ENCODE measurements at regions not wholly inside any gene's neighbourhood (a gene's known extent, or its start where the extent isn't known, plus 50 kb on each side); places are given as distances from the start of the nearest gene placed in this dataset.
"Not testable (repeated sequence)": the region's sequence is repeated elsewhere in the genome, so short reads cannot be mapped to it uniquely, and the experiment has no call there.

DNA sequence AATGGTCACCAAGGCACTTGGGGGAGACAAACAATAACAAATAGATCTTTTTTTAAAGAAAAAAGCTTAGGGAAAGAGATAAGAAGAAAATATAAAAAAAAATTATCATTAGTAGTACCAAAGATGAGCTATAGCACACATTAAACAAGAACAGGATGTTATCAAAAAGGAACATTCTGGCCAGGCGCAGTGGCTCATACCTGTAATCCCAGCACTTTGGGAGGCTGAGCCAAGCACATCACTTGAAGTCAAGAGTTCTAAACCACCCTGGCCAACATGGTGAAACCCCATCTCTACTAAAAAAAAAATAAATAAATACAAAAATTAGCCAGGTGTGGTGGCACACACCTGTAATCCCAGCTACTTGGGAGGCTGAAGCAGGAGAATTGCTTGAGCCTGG is 92.9 kb downstream of the C9orf50 start:
- H3K27me3 Mint-ChIP-seq (ENCODE audit: low read depth in 2 of 2), result peaks cover 6 to 30% of the 10 kb centered on the region in 2 donors
- H3K36me3 Mint-ChIP-seq; H3K27ac Mint-ChIP-seq; ATAC-seq; H3K36me3 ChIP-seq (ENCODE audit: control insufficient read depth, insufficient read depth, low read length); H3K4me1 ChIP-seq (ENCODE audit: control insufficient read depth, insufficient read depth, low read length); DNase-seq; H3K9me3 ChIP-seq (ENCODE audit: control insufficient read depth, insufficient read depth, low read length); H3K27me3 ChIP-seq (ENCODE audit: control insufficient read depth, insufficient read depth, low read length); intact Hi-C loops (cut with micrococcal nuclease); H3K9me3 Mint-ChIP-seq; H3K27ac ChIP-seq (ENCODE audit: low read length); H3K4me1 Mint-ChIP-seq; H3K4me3 Mint-ChIP-seq; H3K4me3 ChIP-seq (ENCODE audit: low read length): not testable (repeated sequence)
- WGBS (ENCODE audit: insufficient coverage), result 92% methylated on average over 1 of the region's 1 CpG

DNA sequence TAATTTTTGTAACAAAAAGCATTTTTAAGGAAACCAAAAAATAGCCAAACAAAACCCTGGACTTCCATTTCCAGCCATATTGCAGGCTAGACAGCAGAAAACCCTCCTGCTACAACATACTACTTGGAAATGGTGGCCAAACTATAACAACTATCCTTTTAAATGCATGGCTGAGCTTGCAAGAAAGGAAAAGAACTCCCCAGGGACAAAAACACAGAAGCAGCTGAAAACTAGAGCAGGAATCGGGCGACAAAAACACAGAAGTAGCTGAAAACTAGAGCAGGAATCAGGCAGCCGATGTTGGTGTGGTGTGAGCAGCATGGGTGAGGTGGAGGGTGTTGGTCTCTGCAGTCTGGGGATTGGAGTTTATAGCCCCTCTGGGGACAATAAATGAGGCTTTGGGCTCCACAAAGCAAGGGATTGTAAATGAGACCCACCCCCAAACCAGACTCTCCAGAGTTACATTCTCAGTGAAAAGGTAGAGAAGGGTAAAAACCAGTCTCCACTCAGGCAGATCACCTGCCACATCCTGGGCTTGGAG is 95.2 kb downstream of the C9orf50 start:
- intact Hi-C loops (cut with micrococcal nuclease), result no loop called here
- Mint-ChIP-seq H3K4me1 (no peaks in the 10 kb centered on the region), H3K36me3 (peaks cover 8% of the 10 kb centered on the region), H3K27ac (no peak overlapping the region), H3K27me3 (ENCODE audit: low read depth in 2 of 2) (peaks cover 0 to 26% of the 10 kb centered on the region in 2 donors), H3K9me3 (no peaks in the 10 kb centered on the region), H3K4me3 (no peak overlapping the region)
- H3K27me3 ChIP-seq (ENCODE audit: control insufficient read depth, insufficient read depth, low read length), result no peaks in the 10 kb centered on the region
- H3K36me3 ChIP-seq (ENCODE audit: control insufficient read depth, insufficient read depth, low read length), result no peaks in the 10 kb centered on the region
- no peak overlapping the region for H3K27ac ChIP-seq (ENCODE audit: low read length)
- TF ChIP-seq, protein P1, sequence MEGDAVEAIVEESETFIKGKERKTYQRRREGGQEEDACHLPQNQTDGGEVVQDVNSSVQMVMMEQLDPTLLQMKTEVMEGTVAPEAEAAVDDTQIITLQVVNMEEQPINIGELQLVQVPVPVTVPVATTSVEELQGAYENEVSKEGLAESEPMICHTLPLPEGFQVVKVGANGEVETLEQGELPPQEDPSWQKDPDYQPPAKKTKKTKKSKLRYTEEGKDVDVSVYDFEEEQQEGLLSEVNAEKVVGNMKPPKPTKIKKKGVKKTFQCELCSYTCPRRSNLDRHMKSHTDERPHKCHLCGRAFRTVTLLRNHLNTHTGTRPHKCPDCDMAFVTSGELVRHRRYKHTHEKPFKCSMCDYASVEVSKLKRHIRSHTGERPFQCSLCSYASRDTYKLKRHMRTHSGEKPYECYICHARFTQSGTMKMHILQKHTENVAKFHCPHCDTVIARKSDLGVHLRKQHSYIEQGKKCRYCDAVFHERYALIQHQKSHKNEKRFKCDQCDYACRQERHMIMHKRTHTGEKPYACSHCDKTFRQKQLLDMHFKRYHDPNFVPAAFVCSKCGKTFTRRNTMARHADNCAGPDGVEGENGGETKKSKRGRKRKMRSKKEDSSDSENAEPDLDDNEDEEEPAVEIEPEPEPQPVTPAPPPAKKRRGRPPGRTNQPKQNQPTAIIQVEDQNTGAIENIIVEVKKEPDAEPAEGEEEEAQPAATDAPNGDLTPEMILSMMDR (IDR thresholded peaks at IDR 0.05), result no peak
- H3K4me3 ChIP-seq (ENCODE audit: low read length), result no peak overlapping the region
- no peaks in the 10 kb centered on the region for H3K9me3 ChIP-seq (ENCODE audit: control insufficient read depth, insufficient read depth, low read length)
- DNase-seq (no peak), ATAC-seq (no peak)
- H3K4me1 ChIP-seq (ENCODE audit: control insufficient read depth, insufficient read depth, low read length), result no peaks in the 10 kb centered on the region
- WGBS (ENCODE audit: insufficient coverage), result 63% methylated on average over 3 of the region's 3 CpGs

DNA sequence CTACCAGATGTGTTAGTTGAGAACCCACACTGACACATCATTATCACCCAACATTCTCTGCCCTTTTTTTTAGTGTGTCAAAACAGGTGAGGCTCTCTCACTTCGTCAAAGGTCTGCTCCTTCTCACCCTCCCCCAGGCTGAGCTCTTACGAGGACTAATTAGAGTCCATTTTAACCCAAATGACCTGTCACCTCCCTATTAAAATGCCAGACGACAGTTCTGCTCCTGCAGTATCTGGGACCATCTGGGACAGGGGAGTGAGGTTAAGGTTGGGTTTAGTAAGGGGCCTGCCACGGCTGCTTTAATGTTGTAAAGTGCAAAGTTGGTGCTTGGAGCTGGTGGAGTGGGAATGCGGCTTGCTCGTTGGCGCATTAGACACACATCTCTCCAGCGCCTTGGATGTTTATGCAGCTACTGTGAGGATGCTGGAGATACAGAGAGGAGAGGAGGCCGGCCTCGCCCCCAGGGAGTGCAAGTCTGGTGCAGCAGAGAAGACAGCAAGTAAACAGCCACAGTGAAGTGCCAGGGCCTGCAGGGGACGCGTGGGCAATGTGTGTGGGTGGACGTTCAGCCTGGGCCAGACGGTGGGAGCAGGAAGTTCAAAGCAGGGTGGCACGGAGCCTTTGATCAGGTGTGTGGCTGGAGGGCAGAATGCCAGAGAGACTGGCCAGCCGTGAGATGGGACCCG is 96.2 kb downstream of the C9orf50 start:
- Histone ChIP-seq H3K27ac (ENCODE audit: low read length) (no peak overlapping the region), H3K4me3 (ENCODE audit: low read length) (no peak overlapping the region), H3K36me3 (ENCODE audit: control insufficient read depth, insufficient read depth, low read length) (no peaks in the 10 kb centered on the region), H3K27me3 (ENCODE audit: control insufficient read depth, insufficient read depth, low read length) (no peaks in the 10 kb centered on the region), H3K9me3 (ENCODE audit: control insufficient read depth, insufficient read depth, low read length) (no peaks in the 10 kb centered on the region), H3K4me1 (ENCODE audit: control insufficient read depth, insufficient read depth, low read length) (no peaks in the 10 kb centered on the region)
- TF ChIP-seq, protein P1 (IDR thresholded peaks at IDR 0.05), result no peak
- ATAC-seq (no peak), DNase-seq (no peak)
- Mint-ChIP-seq H3K9me3 (no peaks in the 10 kb centered on the region), H3K36me3 (peaks cover 8% of the 10 kb centered on the region), H3K4me3 (no peak overlapping the region), H3K4me1 (no peaks in the 10 kb centered on the region), H3K27ac (no peak overlapping the region), H3K27me3 (ENCODE audit: low read depth in 2 of 2) (peaks cover 0 to 21% of the 10 kb centered on the region in 2 donors)
- intact Hi-C loops (cut with micrococcal nuclease), result no loop called here
- 82% methylated on average over 17 of the region's 17 CpGs for WGBS (ENCODE audit: insufficient coverage)

DNA sequence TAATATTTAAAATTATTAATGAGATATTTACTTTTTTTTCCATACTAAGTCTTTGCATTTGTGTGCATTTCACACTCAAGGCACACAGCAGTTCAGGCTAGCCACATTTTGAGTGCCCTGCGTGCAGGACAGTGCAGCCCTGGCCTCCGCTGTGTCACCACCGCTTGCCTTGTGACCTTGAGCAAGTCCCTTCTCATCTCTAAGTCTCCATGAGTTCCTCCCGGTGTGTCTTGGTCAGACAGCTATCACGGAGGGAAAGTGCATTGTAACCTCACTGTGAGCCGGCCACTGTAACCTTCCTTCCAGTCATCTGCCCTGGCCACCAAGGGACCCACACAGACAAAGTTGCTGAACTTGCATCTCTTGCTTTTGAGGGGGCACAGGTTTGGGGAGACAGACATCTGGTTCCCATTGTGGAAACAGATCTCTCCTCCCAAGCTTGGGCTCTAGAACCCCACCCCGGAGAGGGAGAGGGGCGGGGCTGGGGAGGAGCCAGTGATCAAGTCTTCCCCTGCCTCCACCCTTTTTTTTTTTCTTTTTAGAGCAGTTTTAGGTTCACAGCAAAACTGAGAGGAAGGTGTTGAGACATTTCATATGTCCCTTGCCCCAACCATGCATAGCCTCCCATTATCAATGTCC is 96.8 kb downstream of the C9orf50 start:
- H3K27ac ChIP-seq (ENCODE audit: low read length), result no peak overlapping the region
- no peak for ATAC-seq
- peaks cover 8% of the 10 kb centered on the region for H3K36me3 Mint-ChIP-seq

More for the DNA sequence above, 96.8 kb downstream of the C9orf50 start:
- no peaks in the 10 kb centered on the region for H3K27me3 ChIP-seq (ENCODE audit: control insufficient read depth, insufficient read depth, low read length)
- WGBS (ENCODE audit: insufficient coverage), result 87% methylated on average over 6 of the region's 8 CpGs
- Mint-ChIP-seq H3K27ac (no peak overlapping the region), H3K4me1 (no peaks in the 10 kb centered on the region), H3K9me3 (no peaks in the 10 kb centered on the region), H3K4me3 (no peak overlapping the region), H3K27me3 (ENCODE audit: low read depth in 2 of 2) (peaks cover 0 to 18% of the 10 kb centered on the region in 2 donors)
- DNase-seq, result no peak
- no peaks in the 10 kb centered on the region for H3K36me3 ChIP-seq (ENCODE audit: control insufficient read depth, insufficient read depth, low read length)
- no peaks in the 10 kb centered on the region for H3K4me1 ChIP-seq (ENCODE audit: control insufficient read depth, insufficient read depth, low read length)
- no peak overlapping the region for H3K4me3 ChIP-seq (ENCODE audit: low read length)
- no peaks in the 10 kb centered on the region for H3K9me3 ChIP-seq (ENCODE audit: control insufficient read depth, insufficient read depth, low read length)
- TF ChIP-seq, protein P1 (IDR thresholded peaks at IDR 0.05), result no peak
- intact Hi-C loops (cut with micrococcal nuclease), result no loop called here

Data from natural killer cell (primary cell).